ENCODE measurements at regions not wholly inside any gene's neighbourhood (a gene's known extent, or its start where the extent isn't known, plus 50 kb on each side); places are given as distances from the start of the nearest gene placed in this dataset.

DNA sequence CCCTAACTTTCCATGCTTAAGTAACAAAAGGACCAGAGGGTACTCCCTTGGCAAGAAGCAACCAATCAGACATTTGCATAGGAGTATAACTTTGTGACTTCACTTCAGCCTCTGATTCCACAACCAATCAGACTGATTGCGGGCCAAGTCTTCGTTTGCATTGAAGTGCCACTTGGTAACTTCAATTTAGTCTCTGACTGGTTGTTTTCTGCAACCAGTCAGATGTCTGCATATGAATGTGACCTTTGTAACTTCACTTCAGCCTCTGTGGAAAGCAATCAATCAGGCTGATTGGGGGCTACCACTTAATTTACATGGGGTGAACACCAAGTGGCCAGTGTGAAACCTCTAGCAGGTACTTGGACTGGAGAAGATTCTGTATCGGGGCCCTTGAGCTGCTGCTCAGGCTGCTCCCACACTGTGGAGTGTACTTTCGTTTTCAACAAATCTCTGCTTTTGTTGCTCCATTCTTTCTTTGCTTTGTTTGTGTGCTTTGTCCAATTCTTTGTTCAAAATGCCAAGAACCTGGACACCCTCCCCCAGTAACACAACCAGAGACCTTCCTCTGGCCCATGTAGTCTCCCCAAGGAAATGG is 241.5 kb downstream of the ACKR3 start:
- no peak for DNase-seq (ENCODE audit: extremely low read depth, low read depth)
- TF ChIP-seq, protein P1, sequence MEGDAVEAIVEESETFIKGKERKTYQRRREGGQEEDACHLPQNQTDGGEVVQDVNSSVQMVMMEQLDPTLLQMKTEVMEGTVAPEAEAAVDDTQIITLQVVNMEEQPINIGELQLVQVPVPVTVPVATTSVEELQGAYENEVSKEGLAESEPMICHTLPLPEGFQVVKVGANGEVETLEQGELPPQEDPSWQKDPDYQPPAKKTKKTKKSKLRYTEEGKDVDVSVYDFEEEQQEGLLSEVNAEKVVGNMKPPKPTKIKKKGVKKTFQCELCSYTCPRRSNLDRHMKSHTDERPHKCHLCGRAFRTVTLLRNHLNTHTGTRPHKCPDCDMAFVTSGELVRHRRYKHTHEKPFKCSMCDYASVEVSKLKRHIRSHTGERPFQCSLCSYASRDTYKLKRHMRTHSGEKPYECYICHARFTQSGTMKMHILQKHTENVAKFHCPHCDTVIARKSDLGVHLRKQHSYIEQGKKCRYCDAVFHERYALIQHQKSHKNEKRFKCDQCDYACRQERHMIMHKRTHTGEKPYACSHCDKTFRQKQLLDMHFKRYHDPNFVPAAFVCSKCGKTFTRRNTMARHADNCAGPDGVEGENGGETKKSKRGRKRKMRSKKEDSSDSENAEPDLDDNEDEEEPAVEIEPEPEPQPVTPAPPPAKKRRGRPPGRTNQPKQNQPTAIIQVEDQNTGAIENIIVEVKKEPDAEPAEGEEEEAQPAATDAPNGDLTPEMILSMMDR (IDR thresholded peaks at IDR 0.05; ENCODE audit: low read depth, low read length): no peak

DNA sequence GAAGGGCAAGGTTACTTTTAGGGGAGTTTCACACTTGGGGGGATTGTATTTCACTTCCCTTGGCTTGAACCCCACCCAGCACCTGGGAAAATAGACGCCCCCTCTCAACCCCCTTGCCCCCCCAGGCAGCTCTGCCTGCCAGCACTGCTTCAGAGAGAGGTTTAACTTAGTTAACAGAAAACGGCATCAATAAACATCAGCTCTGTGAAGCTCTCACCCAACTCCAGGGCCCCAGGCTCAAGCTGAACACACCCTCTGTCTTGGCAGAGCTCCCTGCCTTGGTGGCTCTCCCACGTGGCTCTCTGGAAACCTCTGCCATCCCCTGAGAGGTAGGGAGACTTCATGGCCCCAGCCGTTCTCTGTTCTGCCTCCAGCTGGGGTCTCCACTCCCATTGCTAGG is 244.1 kb downstream of the ACKR3 start:
- DNase-seq (ENCODE audit: extremely low read depth, low read depth): no peak
- TF ChIP-seq, protein P1 (IDR thresholded peaks at IDR 0.05; ENCODE audit: low read depth, low read length): no peak

DNA sequence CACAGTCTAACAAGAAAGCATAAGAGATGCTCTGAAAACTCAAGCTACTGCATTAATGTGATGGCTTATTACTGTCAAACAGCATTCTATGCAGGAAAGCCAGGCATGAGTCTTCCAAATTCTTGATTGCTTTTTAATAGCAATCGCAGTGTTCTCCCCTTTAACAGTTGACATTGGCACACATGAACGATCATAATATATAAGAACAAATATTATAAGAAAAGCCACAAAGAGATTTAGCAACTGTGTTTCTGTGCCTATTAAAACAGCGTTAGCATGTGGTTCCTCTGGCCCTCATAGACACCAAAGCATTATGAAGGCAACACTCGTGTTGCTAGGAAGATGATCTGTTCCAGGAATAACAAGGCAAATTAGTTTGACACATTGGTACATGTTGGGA is 245.0 kb downstream of the ACKR3 start:
- no peak for DNase-seq (ENCODE audit: extremely low read depth, low read depth)
- TF ChIP-seq, protein P1 (IDR thresholded peaks at IDR 0.05; ENCODE audit: low read depth, low read length): no peak

DNA sequence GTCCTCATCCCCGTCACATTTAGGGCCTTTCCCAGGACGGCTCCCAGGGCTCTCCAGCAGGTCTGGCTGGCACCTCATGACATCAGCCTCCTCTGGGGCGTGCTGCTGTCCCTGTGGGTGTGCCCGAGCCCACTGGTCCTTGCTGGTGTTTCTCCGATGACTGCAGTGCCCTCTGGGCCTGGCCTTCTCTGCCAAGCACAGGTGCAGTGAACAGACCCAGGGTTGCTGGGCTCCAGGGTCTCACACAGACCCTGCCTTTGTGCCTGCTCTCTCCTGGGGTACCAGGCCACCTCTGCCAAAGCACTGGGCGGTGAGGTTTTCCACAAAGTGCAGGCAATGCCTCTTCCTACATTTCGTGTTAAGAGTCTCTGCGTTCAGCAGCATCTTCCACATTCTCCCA is 246.1 kb downstream of the ACKR3 start:
- no peak for DNase-seq (ENCODE audit: extremely low read depth, low read depth)
- TF ChIP-seq, protein P1 (IDR thresholded peaks at IDR 0.05; ENCODE audit: low read depth, low read length): no peak

DNA sequence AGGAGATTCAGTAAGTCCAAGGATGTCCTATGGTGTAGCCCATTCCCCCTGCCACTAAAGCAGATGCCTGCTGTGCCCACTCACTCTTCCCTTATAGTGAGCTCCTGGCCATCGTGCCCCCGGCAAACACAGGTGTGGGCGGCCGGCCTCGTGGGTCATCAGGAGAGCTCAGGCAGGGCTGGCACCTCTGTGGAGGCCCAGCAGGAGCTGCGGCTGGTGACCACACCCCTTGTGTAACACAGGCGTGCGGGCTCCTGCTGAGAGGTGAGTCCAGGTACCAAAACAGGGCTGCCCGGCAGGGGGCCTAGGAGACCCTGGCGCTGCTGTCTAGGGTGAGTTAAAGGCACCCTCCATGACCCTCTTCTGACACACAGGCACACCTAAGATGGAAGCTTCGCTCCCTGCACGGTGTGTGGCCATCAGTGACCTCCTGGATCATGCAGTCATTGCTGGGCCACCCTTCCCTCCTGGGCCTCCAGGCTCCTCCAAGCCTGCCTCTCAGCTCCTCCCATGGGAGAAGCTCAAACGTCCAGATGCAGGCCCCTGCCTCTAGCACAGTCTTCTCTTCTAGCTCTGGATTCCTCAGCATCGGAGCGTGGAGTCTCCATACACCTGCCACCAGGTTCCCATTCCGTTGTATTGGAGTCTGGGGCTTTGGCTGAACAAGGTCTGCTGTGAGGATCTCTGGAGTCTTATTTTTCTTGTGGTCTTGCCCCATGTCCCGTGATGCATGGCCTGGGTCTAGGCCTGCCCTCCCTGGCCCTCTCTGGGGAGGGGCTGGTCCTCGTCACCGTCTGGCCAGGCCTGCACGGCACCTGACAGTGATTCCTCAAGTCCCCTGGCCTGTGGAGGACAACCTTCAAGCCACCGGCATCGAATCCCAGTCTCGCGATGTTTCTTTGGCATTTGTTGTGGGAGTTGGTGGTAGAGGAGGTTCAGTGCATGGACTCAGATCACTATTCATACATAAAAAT is 246.9 kb downstream of the ACKR3 start:
- no peak for DNase-seq (ENCODE audit: extremely low read depth, low read depth)
- TF ChIP-seq, protein P1 (IDR thresholded peaks at IDR 0.05; ENCODE audit: low read depth, low read length): no peak

DNA sequence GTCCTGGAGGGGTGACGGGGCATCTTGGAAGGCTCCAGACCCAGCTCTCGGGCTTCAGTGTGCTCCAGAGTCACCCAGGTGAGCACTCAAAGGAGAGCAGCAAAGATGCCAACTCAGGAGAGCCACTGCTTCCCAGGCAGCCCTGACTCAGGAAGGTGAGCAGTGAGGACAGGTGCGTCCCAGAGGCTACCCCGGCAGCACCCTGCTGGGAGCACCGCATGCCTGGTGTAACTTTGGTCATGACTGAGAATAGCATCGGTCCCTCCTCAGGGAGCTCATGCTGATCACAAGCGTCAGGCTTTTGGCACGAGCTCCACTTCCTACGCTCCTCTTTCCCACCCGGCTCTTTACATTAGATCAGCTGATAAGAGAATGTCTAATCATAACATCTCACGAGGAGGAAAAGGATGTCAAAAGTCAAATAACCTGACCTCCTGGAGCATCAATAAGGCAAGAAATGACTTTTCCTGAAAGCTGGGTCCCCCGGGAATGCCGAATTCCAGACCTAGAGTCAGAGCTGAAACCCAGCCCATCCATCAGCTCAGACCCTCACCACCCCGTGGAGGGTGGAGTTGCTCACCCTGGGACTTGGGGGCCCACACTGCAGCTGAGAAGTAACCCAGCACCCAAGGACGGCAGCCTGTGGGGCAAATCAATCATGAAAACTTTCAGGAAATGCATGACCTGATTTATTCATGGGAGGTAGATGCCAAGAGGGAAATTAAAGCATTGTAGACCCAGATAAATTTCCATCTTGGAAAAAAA is 248.8 kb downstream of the ACKR3 start:
- DNase-seq (ENCODE audit: extremely low read depth, low read depth): no peak
- TF ChIP-seq, protein P1 (IDR thresholded peaks at IDR 0.05; ENCODE audit: low read depth, low read length): no peak

Measured in AG09319 (cell line).